MCF 10A (cell line): ENCODE measurements at regions not wholly inside any gene's neighbourhood (a gene's known extent, or its start where the extent isn't known, plus 50 kb on each side); places are given as distances from the start of the nearest gene placed in this dataset.
A peak's percentile ranks its signal among the peaks of the same experiment; 100 is the strongest.

ENCODE experiments used
- BruUV-seq: library from RNA; stranded (reverse); fragments of 400-500 nt; replicated peaks from 2 replicates; lab custom pipeline; 2021; lab: Mats Ljungman, UMichigan
- CTCF ChIA-PET: fragments of 300-600 bp; sonication (Branson Sonifier 250); formaldehyde crosslinking; extraction: SDS; loops from one replicate; lab custom pipeline; 2021; ENCODE audit warnings: antibody characterized with exemption, inconsistent platforms; lab: Yijun Ruan, JAX
- POLR2A ChIA-PET: fragments of 300-600, 350-650 bp; sonication (Branson Sonifier 250); formaldehyde crosslinking; extraction: SDS; loops from one replicate; lab custom pipeline; 2020; ENCODE audit warnings: antibody characterized with exemption, inconsistent platforms; lab: Yijun Ruan, JAX
- DNase-seq: peaks from one replicate; pipeline ENCODE4 v3.0.0-alpha.2; 2018; ENCODE audit not compliant: unreplicated experiment
- H3K27ac Mint-ChIP-seq: one replicate; pipeline ENCODE4 v1.8.0; 2022; ENCODE audit warnings: mild to moderate bottlenecking, low read depth, mixed read lengths; ENCODE audit not compliant: unreplicated experiment
- H3K27me3 Mint-ChIP-seq: one replicate; pipeline ENCODE4 v1.8.0; 2022; ENCODE audit warnings: mixed read lengths; ENCODE audit not compliant: insufficient read depth, unreplicated experiment
- H3K36me3 Mint-ChIP-seq: one replicate; pipeline ENCODE4 v1.8.0; 2022; ENCODE audit warnings: mild to moderate bottlenecking, moderate library complexity, mixed read lengths; ENCODE audit not compliant: insufficient read depth, unreplicated experiment
- H3K4me1 Mint-ChIP-seq: one replicate; pipeline ENCODE4 v1.8.0; 2022; ENCODE audit warnings: mixed read lengths; ENCODE audit not compliant: insufficient read depth, unreplicated experiment
- H3K4me3 Mint-ChIP-seq: one replicate; pipeline ENCODE4 v1.8.0; 2022; ENCODE audit warnings: mild to moderate bottlenecking, moderate library complexity, mixed read lengths; ENCODE audit not compliant: unreplicated experiment
- H3K9me3 Mint-ChIP-seq: one replicate; pipeline ENCODE4 v1.8.0; 2022; ENCODE audit warnings: mixed read lengths; ENCODE audit not compliant: unreplicated experiment
- CTCF ChIP-seq: fragments of 200-600 bp; IDR thresholded peaks from one replicate; pipeline ENCODE4 v1.8.0; 2022; ENCODE audit warnings: antibody characterized with exemption, mild to moderate bottlenecking; ENCODE audit not compliant: unreplicated experiment
- intact Hi-C: fragments of 100-400 bp; cut with micrococcal nuclease; formaldehyde crosslinking; loops from 2 replicates; pipeline ENCODE4 v1.14.1; 2022

- no peak for TF ChIP-seq CTCF
- no TSS peak for BruUV-seq
- intact Hi-C loops = no loop called here
- Mint-ChIP-seq H3K4me3 (no peak overlapping the region), H3K4me1 (peaks cover 7% of the 10 kb centered on the region), H3K36me3 (no peaks in the 10 kb centered on the region), H3K27ac (peak overlapping the region; percentile 2), H3K27me3 (no peaks in the 10 kb centered on the region), H3K9me3 (peaks cover 12% of the 10 kb centered on the region)
- CTCF ChIA-PET = no interaction called here
- POLR2A ChIA-PET = interaction anchor here (0.6 to 1.6 kb wide), 3 partner anchors 10 to 302 kb away, joined by 3 to 4 read pairs (median 3); no protein-coding TSS in a partner anchor
- no peak for DNase-seq
Measured at GRCh38 chr14:53651096-53651740, 305.4 kb downstream of the BMP4 start.

- H3K27ac Mint-ChIP-seq = no peak overlapping the region
- H3K4me1 Mint-ChIP-seq = peaks cover 5% of the 10 kb centered on the region
- H3K36me3 Mint-ChIP-seq = peaks cover 9% of the 10 kb centered on the region
- no peak overlapping the region for H3K4me3 Mint-ChIP-seq
- H3K27me3 Mint-ChIP-seq = no peaks in the 10 kb centered on the region
- no peaks in the 10 kb centered on the region for H3K9me3 Mint-ChIP-seq
- BruUV-seq = no TSS peak
- intact Hi-C loops = no loop called here
- TF ChIP-seq CTCF = no peak
- ChIA-PET POLR2A (no interaction called here), CTCF (no interaction called here)
- DNase-seq = no peak
Measured at GRCh38 chr14:53646925-53647324, 309.7 kb downstream of the BMP4 start.

GRCh38 chr14:53640695-53641094 is 315.9 kb downstream of the BMP4 start:
- no TSS peak for BruUV-seq
- no peak for DNase-seq
- H3K9me3 Mint-ChIP-seq = no peaks in the 10 kb centered on the region
- no peak overlapping the region for H3K27ac Mint-ChIP-seq
- H3K4me1 Mint-ChIP-seq = peaks cover 8% of the 10 kb centered on the region
- CTCF ChIA-PET = interaction anchor here (0.5 kb wide), 1 partner anchor 1481 kb away, joined by 4 read pairs; no protein-coding TSS in a partner anchor
- no peak for TF ChIP-seq CTCF
- POLR2A ChIA-PET = interaction anchor here (0.5 to 1.2 kb wide), 2 partner anchors 11 to 694 kb away, joined by 4 read pairs; no protein-coding TSS in a partner anchor
- intact Hi-C loops = no loop called here
- H3K36me3 Mint-ChIP-seq = peaks cover 4% of the 10 kb centered on the region
- no peaks in the 10 kb centered on the region for H3K27me3 Mint-ChIP-seq
- H3K4me3 Mint-ChIP-seq = no peak overlapping the region

GRCh38 chr14:53638966-53639365 is 317.7 kb downstream of the BMP4 start:
- intact Hi-C loops = no loop called here
- ChIA-PET POLR2A (no interaction called here), CTCF (no interaction called here)
- Mint-ChIP-seq H3K27ac (no peak overlapping the region), H3K36me3 (no peaks in the 10 kb centered on the region), H3K4me1 (peaks cover 7% of the 10 kb centered on the region), H3K27me3 (no peaks in the 10 kb centered on the region), H3K9me3 (no peaks in the 10 kb centered on the region), H3K4me3 (no peak overlapping the region)
- no peak for TF ChIP-seq CTCF
- BruUV-seq = no TSS peak
- DNase-seq = no peak
